Activated T-helper 1 cell treated with Interleukin-2 at 50 U/mL for 16 hours (primary cell): ENCODE measurements at regions not wholly inside any gene's neighbourhood (a gene's known extent, or its start where the extent isn't known, plus 50 kb on each side); places are given as distances from the start of the nearest gene placed in this dataset.
"Not testable (repeated sequence)": the region's sequence is repeated elsewhere in the genome, so short reads cannot be mapped to it uniquely, and the experiment has no call there.

Experiments used
- DNase-seq: peaks from one replicate; pipeline ENCODE4 v3.0.0-alpha.2; 2020; ENCODE audit warnings: low read depth

DNA sequence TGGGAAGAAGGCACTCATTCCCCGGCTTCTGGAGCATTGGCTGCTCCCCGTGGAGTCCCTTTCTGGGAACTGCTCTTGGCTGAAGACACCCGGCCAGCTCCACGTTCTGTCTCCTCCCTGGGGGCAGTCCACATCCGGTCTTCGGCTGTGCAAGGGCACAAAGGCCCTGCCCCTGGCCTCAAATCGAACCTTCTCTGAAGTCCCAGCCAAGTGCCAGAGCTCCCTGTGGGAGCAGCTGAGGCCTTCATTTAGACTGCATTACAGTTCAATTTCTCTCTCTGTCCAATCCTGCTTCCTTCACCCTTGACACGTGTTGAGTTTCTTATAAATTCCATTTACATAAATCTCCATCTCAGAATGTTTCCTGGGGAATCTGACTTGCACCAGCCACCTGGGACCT lies 132.9 kb upstream of the POU3F1 start:
- DNase-seq = no peak

DNA sequence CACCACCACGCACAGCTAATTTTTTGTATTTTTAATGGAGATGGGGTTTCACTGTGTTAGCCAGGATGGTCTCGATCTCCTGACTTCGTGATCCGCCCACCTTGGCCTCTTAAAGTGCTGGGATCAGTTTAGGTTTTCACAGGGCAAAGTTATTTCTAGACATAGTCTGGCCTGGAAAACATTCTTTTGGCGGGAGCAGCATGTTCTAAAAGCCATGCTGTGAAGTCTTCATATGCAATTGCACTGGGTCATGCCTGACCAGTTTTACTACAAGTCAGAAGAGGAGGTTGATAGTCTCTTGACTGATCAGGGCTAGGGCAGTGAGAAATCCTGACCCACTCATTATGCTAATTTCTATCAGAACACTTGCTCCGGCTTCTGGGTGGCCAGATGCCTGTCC lies 131.6 kb upstream of the POU3F1 start:
- no peak for DNase-seq

DNA sequence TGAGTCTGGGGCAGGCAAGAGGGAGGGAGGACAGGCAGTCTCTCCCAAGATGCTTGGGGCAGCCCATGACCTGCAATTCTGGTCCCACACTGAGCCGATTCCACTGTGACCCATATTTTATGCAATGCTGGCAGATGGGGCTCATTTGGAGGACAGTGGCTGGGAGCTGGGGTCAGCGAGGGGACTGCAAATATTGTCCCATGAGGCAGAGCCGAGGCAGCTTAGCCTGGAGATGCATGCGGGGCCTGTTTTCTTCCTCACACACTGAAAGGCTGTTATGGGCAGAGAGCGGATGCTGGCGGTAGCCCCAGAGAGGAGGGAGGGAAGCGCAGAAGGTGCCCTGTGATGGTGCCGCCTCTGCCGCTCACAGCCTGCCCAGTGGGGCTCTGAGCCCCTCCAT lies 128.5 kb upstream of the POU3F1 start:
- no peak for DNase-seq

DNA sequence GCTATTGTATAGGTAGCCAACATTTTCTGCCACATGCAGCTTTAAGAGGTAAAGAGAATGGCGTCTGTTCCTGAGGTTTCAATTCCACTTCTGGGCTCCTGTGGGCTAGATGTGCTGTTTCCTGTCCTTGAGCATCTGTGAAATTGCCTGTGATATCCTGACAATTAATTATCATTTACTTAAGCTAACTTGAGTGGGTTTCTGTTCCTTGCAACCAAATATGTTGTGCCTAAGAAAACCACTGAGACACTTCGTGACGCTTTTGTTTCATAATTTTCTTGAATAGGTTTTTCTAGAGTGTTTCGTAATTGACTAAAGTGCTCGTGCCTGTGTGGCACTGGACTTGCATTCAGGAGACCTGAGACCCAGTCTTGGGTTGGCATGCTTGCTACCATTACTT lies 127.3 kb upstream of the POU3F1 start:
- no peak for DNase-seq

DNA sequence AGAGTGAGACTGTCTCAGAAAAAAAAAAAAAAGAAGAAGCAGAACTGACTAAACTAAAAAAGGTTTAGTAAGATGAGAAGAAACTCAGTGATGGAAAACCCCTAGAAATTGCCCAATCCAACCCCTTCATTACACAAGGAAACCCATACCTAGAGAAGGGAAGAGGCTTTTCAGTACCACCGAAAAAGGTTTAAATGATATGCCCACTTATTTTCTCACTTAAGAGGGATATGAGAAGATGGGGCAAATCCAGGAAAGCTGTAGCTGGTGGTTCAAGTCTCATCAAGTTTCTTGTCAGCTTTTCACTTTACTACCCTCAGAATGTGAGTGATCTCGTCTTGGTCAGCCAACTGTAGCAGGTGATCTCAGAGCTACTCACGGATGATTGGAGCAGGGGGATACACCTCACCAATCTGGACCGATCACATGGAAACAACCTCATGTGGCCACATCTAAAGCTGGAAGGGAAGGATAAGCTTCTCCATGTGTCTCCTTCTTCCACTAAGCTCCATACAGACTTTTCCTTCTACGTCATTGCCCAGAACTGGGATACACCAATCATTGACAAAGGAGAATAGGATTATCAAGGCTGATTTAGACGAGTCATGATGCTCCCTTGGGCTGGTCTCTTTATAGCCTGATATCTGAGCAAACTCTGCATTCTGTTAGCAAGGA lies 126.7 kb upstream of the POU3F1 start:
- no peak for DNase-seq

DNA sequence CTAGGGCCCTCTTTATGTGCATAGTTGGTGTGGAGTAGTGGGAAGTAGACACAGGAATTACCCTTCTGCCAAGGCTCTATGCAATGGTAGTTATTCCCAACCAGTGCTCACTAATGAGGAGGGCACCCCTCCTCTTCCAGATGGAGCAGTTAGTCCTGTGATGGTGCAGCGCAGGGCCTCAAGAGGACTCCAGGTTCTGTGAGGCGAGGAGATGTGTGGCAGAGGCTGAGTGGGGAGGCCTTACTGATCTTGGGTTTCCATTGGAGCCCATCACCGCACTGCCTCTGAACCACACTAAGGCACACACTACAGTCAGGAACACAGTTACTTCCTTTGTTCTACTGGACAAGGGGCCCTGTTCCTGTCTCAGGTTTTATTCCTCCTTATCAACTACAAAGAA lies 122.5 kb upstream of the POU3F1 start:
- DNase-seq = no peak

DNA sequence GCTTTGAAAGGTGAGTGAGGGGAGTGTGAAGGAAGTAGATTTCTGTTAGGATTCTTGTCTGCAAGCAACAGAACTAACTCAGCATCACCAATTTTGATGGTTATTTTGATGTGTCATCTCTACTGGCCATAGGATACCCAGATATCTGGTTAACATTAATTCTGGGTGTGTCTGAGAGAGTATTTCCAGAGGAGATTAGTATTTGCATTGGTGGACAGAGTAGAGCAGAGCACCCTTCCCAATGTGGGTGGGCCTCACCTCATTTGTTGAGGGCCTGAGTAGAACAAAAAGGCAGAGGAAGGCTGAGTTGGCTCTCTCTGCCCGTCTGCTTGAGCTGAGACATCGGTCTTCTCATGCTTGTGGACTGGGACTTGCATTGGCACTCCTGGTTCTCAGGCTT lies 121.8 kb upstream of the POU3F1 start:
- no peak for DNase-seq

DNA sequence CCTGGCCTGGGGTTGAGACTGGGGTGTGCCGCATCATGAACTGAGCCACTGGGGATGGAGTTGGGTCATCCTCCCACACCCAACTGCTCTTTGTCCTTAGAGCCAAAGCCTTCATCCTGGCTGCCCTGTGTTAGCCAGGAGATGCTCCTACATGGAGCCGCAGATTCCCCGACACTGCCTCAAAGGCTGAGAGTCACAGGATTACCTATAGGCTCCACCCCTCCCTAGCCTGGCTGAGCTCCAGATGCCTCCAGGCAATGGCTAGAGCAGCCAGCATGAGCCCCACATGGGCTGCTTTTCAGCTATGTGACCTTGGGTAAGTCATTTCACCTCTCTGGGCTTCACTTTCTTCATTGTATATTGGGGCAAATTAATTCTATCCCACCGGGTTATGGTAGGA lies 119.9 kb upstream of the POU3F1 start:
- no peak for DNase-seq

DNA sequence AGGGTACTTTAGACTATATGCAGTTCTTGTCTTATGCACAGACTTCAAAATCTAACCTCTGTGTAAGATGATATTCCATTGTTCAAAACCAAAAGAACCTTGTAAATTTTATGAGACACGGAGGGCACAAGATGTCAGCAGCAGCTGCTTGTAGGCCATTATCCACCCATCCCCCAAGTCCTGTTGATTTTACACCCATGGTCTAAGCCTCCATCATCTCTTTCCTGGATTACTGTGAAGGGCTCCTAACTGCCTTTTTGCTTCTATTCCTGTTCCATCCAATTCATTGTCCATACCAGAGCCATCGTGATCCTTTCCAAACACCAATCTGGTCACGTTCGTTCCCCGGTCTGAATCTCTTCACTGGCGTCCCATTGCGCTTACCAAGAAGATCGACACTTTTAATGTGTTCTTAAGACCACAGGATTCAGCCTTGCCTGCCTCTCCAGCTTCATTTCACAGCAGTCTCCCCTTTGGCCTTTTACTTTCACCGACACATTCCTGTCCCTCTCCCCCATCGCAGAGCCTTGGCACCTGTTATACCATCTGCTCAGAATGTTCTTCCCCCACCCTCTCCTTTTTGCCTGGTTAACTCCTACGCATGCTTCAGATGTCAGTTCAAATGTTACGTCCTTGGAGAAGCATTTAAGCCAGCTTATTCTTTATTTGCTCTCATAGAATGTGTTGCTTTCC lies 107.3 kb upstream of the POU3F1 start:
- DNase-seq = no peak

DNA sequence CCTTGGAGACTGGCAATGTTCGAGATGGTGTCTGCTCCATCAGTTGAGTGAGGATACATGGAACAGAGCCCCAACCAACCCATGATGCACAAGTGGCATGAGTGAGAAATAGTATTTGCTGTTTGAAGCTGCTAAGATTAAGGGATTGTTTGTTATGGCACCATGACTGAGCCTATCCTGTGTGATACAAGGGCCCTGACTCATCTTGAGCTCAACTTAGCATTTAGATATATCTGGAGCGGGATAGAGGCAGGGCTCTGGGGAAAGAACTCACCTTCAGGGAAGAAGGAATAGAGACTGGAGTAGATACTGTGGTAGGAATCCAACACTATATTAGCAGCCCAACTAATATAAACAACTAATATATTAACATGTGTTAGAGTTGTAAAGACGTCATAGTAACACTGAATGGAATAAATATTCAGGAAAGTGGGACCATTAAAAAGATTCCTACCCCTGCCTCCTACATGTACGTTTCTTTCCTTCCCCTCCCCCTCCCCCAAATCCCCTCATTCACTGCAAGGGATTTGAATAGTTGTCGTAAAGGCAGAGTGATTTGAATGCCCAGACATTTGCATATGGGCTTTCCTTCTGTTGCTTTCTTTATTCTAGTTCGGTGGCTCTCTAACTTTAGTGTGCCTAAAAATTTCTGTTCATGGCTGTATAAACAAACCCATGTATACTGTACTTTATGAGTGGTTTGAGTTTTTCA lies 106.6 kb upstream of the POU3F1 start:
- no peak for DNase-seq

DNA sequence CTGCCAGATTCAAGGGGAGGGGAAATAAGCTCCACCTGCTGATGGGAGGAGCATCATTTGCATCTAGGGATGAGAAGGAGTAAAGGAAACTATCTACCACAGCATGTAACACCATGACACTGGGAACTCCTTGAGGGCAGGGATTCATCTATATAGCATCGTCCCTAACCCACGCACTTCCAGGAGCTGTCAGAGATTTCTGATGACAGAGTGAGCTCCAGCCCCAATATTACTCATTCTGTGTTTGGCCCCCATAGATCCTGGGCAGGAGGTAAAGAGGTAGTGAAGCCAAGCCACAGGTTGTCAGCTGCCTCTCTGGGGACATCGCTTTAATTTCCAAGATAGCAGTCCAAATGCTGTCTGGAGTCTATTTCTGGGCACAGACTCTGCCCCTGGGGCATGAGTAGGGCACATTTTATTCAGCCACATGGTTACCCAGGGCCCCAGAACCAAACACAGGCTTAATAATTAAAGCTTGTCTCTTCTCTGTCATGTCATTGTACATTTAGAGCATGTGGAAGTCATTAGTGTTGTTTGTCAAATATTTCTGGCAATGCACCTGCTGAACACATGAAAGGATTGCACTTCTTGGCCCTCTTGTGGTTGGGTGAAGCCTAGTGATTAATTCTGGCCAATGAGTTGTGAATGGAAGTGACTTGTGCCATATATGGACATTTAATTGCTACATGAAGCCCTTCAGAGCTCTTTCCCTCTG lies 105.9 kb upstream of the POU3F1 start:
- no peak for DNase-seq

DNA sequence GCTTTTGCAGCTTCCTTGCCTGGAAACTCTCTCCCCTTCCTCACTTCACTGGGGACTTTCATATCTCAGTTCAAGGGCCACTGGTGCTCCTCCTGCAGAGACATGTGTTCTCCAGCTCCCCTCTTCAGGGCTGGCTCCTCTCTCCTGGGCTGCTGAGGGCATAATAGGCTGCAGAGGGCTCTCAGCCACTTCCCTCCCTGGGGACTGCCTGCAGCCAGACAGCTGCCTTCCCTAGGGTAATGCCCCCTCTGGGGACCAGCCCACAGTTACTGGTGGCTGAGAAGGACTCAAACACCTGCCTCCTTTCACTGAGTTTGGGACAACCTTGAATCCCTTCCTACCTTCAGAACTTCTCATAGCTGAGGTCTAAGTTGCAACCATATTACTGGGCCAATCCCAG lies 104.8 kb upstream of the POU3F1 start:
- DNase-seq = no peak

DNA sequence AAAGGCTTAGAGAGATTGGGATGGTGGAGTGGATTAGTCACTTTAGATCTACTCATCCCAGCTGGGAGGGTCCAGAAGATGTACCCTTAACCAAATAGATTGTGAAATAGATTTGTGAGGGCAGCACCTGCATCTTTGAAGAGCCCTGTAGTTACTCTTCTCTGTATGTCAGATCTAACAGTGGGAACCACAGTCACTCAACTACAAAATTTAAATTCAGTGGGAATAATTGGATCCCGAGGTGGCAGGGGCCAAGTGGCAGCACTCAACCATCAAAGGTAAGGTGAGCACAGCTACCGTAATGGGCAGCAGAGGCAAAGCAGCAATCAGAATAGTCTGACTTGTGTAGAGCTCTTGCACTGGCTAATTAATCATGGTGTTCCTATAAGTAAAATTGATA lies 99.5 kb upstream of the POU3F1 start:
- DNase-seq = not testable (repeated sequence)

DNA sequence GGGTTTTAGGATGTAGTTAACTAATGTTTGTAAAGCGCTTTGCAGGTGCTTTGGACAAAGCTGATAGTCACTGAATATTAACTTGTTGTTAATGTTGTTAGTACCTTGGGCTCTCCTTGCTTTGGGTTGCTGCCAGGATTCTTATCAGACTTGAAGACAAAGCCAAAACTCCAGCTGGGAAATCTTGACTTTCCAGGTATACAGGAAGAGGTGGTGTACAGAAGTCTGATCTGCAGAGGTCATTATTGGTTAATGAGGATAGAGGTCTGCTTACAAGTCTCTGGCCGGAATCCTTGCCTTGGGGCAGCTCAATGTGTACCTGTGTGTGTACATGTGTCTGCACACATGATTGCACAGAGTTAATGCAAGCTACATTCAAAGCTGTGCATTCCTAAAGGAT lies 96.0 kb upstream of the POU3F1 start:
- DNase-seq = no peak

DNA sequence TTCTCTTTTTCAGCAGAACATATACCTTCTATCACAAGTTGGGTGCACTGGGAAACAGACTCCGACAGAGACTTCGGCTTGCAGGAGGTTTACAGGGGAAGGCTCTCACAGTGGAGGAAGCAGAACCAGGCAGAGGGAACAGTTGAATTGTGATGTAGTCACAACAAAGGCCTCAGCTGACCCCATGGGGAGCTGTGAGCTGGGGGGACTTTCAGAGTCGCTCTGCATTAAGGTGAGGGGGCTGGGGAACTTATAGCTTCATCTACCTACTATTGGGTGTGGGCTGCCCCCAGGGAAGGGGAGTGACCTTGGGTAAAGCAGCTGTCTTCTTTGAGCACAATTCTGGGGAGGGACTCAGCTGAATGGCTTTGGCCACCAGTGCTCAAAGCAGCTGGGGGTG lies 94.9 kb upstream of the POU3F1 start:
- no peak for DNase-seq

DNA sequence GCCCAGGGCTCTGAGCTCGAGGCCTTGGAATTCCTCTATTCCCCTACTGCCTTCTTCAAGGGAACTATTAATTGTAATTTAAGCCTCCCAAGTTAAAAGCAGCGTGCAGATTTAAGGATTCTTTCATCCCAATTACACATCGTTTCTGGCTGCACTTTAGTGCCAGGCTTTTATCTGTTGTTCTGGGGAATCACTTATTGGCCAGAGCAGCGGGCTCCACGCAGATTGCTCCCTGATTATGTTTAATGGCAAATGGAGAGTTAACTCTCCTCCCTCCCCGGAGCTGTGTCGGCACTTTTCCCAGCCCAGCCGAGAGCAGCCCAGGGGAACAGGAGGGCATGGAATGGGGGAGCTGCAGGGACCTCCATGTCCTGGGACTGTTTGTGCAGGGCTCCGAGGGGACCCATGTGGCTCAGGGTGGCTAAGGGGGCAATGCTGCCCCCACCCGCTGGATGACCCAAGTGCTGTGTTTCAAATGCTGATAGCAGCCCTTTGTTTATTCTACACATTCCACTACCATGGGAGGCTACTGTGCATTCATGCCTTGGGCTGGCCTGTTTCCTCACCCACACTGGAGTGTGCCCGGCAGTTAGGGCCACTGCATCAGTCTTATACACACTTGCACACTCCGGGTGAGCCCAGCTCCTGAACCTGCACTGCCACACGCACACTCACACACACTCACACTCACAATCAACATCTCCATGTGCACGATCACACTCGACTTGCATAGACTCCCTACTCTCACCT lies 93.3 kb upstream of the POU3F1 start:
- DNase-seq = no peak

DNA sequence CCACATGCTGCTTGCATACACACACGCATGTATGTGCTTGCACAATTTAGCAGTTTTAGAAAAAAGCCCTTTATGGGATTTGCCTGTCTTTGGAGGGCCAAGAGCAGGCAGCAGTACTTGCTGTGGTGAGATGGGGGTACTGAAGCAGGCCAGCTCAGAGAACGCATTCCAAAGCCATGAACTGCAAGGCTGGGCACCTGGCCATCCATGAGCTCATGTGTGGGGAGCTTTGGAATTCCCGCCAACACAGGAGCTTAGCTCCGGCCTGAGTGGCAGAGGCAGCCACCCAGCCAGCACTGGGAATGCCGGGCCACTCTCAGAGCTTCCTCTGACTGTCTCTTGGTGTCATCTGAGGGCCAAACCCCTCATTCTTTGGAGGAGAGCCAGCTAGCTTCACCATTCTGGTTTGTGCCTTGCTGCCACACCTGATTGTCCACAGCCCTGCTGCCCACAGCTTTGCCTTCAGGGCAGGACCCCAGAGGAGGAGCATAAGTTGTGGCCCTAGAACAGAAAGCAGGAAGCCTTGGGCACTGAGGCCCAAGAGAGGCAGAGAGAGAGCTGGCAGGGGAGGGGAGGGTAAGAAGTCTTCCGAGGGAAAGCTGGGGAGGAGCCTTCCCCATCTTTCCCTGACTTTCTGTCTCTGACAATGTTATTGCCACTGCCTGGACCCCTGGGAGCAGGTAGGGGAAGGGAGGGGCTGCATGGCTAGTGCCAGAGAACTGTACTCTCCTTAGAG lies 92.1 kb upstream of the POU3F1 start:
- DNase-seq = no peak

DNA sequence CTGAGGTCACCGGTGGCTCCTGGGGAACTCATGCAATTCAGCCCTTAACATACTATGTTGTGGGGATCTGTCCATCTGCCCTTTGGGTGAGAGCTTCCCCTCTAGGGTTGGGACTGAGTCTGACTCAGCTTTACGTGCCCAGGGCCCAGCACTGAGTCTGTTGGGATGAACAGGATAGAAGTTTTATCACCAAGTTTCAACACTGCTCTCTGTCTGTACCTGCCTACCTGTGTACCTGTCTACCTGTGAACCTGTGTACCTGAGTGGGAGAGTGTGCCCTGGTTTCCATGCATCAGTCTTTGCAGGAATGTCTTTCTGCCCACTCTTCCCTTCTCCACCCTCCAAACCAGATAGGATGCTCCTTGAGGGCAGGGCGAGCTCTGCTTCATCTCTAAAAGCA lies 90.6 kb upstream of the POU3F1 start:
- DNase-seq = no peak

DNA sequence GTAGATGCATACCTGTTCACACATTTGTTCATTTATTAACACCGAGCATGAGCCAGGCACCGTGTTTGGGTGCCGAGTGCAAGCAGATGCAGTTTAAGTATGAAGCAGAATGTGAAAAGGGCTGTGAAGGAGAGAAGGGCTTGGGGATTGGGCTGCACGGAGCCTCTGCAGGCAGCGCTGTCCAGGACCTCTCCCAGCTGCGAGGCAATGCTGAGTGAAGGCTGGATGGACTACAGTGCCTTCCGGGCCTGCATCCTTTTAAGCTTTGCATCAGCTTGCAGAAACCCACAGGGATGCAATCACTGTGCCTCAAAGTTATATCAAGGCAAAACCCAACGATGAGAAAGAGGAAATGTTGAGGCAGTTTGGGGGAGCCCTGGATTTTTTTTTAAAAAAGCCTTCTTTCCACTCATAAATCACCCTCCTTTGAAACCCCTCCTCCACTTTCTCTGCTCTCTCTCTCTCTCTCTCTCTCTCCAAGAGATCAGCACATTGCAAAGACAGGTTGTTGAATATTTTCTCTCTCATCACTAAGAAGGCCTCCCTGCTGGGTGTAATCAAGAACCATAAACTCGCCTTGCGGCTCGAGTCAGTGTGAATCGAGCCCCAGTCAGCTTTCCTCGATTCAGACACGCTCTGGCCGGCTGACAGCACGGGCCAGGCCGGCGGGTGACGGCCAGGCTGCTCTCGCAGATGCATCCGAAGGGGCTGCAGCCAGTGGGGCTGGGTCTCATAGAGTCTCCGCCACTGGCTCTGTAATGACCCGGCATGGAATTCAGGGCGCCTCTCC lies 89.2 kb upstream of the POU3F1 start:
- DNase-seq = no peak

DNA sequence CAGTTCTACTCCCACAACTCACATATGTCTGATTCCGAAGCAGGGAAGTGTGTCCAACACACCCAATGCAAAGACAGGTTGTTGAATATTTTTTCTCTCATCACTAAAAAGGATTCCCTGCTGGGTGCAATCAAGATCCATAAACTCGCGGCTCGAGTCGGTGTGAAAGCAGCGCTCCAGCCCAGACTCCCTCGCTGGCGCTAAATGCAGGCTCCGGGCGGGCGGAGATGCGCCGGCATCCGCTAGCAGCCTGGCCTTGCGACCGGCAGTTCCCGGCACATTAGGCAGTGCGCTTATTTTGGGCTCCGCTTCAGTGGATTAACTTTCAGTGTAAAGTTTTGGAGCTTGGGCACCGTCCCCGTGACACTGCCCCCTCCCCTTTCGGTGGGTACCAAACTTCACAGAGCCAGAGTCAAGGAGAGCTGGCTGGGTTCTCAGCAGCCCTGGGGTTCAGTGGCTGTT lies 87.7 kb upstream of the POU3F1 start:
- DNase-seq = no peak
